GM19455 (cell line): ENCODE measurements at regions not wholly inside any gene's neighbourhood (a gene's known extent, or its start where the extent isn't known, plus 50 kb on each side); places are given as distances from the start of the nearest gene placed in this dataset.
"Not testable (repeated sequence)": the region's sequence is repeated elsewhere in the genome, so short reads cannot be mapped to it uniquely, and the experiment has no call there.

Experiments
- ATAC-seq: cut with Tn5 transposase; IDR thresholded peaks from one replicate; pipeline ENCODE4 v1.9.1; 2021; ENCODE audit not compliant: unreplicated experiment

GRCh38 chr7:113402482-113402881 is 284.1 kb upstream of the SMIM30 start:
- ATAC-seq: no peak

GRCh38 chr7:113402005-113402404 is 283.7 kb upstream of the SMIM30 start:
- no peak for ATAC-seq

GRCh38 chr7:113394856-113395255 is 276.5 kb upstream of the SMIM30 start:
- no peak for ATAC-seq

GRCh38 chr7:113392841-113393540 is 274.6 kb upstream of the SMIM30 start:
- no peak for ATAC-seq

GRCh38 chr7:113392421-113392820 is 274.1 kb upstream of the SMIM30 start:
- no peak for ATAC-seq

GRCh38 chr7:113389112-113389646 is 270.8 kb upstream of the SMIM30 start:
- ATAC-seq: no peak

- ATAC-seq: no peak
Observed at GRCh38 chr7:113383638-113384037, 265.3 kb upstream of the SMIM30 start.

GRCh38 chr7:113379746-113380145 is 261.4 kb upstream of the SMIM30 start:
- ATAC-seq: no peak

GRCh38 chr7:113374955-113375354 is 256.6 kb upstream of the SMIM30 start:
- ATAC-seq: no peak

GRCh38 chr7:113373863-113374262 is 255.5 kb upstream of the SMIM30 start:
- ATAC-seq: no peak

GRCh38 chr7:113371416-113372043 is 253.2 kb upstream of the SMIM30 start:
- no peak for ATAC-seq

- ATAC-seq: no peak
Observed at GRCh38 chr7:113370910-113371309, 252.6 kb upstream of the SMIM30 start.

GRCh38 chr7:113368256-113368655 is 249.9 kb upstream of the SMIM30 start:
- no peak for ATAC-seq

- no peak for ATAC-seq
Observed at GRCh38 chr7:113367041-113367586, 248.8 kb upstream of the SMIM30 start.

GRCh38 chr7:113366122-113366521 is 247.8 kb upstream of the SMIM30 start:
- ATAC-seq: no peak

- ATAC-seq: no peak
Observed at GRCh38 chr7:113349339-113349738, 231.0 kb upstream of the SMIM30 start.

- ATAC-seq: no peak
Observed at GRCh38 chr7:113339661-113340060, 221.3 kb upstream of the SMIM30 start.

GRCh38 chr7:113338071-113338696 is 219.8 kb upstream of the SMIM30 start:
- no peak for ATAC-seq

GRCh38 chr7:113336838-113337237 is 218.5 kb upstream of the SMIM30 start:
- ATAC-seq: not testable (repeated sequence)

GRCh38 chr7:113331155-113331898 is 213.0 kb upstream of the SMIM30 start:
- ATAC-seq: no peak

- ATAC-seq: no peak
Observed at GRCh38 chr7:113321201-113321600, 202.8 kb upstream of the SMIM30 start.
